ENCODE measurements at regions not wholly inside any gene's neighbourhood (a gene's known extent, or its start where the extent isn't known, plus 50 kb on each side); places are given as distances from the start of the nearest gene placed in this dataset.
"Not testable (repeated sequence)": the region's sequence is repeated elsewhere in the genome, so short reads cannot be mapped to it uniquely, and the experiment has no call there.

DNA sequence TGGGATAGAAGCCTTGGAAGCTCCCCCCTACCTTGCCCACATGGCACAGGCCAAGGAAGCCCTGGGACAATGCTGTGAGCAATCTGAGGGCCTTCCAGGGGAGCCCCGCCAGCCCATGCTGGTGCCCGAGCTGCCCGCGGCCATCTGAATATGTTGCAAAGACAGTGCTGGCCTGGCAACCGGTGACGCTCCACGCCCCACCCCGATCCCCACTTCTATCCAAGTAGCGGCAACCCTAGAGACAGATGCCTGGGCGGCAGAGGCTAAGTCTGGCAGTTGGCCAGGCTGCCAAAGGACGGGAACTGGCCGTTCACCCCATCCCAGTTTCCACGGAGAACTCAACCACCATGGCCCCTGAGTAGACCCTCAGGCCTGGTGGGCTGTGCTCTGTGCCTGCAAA is 1214.9 kb downstream of the FOXD4L5 start:
- H3K36me3 Mint-ChIP-seq (ENCODE audit: low read depth); H3K27me3 ChIP-seq (ENCODE audit: control insufficient read depth, insufficient read depth, low read length, poor library complexity, severe bottlenecking); H3K9me3 ChIP-seq (ENCODE audit: control insufficient read depth, low read length); H3K4me3 ChIP-seq (ENCODE audit: low read length); H3K27me3 Mint-ChIP-seq (ENCODE audit: insufficient read depth); H3K27ac Mint-ChIP-seq; H3K4me1 ChIP-seq (ENCODE audit: control insufficient read depth, insufficient read depth, low read length); DNase-seq; H3K27ac ChIP-seq (ENCODE audit: low read depth, low read length); H3K9ac ChIP-seq (ENCODE audit: extremely low read depth, low read length, poor library complexity, severe bottlenecking); H3K36me3 ChIP-seq (ENCODE audit: control insufficient read depth, insufficient read depth, low read length); H3K4me1 Mint-ChIP-seq; H3K4me3 Mint-ChIP-seq: not testable (repeated sequence)
- WGBS, 2 experiments (ENCODE audit: insufficient coverage in 1 of 2, insufficient read length in 1 of 2): 82 to 91% methylated on average over 6 to 13 of the region's 13 CpGs
- peaks cover 50% of the 10 kb centered on the region for H3K9me3 Mint-ChIP-seq

DNA sequence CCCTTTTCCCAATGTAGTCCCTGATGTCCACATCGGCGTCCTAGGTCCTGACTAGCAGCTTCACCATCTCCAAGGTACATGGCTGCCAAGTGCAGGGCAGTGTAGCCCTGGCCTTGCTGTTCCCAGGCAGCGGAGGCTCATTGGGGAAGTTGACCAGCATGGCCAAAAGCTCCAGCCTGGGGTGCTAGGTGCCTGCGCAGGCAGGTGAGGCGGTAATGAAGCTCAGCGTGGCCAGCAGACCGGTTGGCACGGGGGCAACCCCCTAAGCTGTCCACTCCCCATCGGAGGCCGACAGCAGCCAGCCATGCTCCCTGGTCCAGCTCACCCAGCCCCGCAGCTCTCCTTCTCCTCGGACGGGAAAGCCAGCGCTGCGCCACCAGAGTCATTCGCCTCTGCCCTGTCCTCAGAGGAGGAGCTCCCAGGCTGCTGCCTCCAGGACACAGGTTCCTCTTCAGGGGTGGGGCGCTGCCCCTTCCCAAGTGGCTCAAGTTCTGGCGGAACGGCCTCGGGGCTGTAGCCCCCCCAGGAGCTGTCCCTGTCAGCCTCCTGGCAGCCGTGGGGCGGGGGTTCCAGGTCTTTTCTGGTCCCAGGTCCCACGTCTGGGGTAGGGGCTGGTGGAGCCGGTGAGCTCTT is 1218.2 kb downstream of the FOXD4L5 start:
- 86% methylated on average over 10 to 24 of the region's 24 CpGs for WGBS, 2 experiments (ENCODE audit: insufficient coverage in 1 of 2, insufficient read length in 1 of 2)
- Mint-ChIP-seq H3K4me3 (no peak overlapping the region), H3K4me1 (no peaks in the 10 kb centered on the region), H3K27me3 (ENCODE audit: insufficient read depth) (no peaks in the 10 kb centered on the region), H3K9me3 (peaks cover 60% of the 10 kb centered on the region), H3K36me3 (ENCODE audit: low read depth) (no peaks in the 10 kb centered on the region), H3K27ac (no peak overlapping the region)
- Histone ChIP-seq H3K36me3 (ENCODE audit: control insufficient read depth, insufficient read depth, low read length) (no peaks in the 10 kb centered on the region), H3K27me3 (ENCODE audit: control insufficient read depth, insufficient read depth, low read length, poor library complexity, severe bottlenecking) (no peaks in the 10 kb centered on the region), H3K9ac (ENCODE audit: extremely low read depth, low read length, poor library complexity, severe bottlenecking) (no peak overlapping the region), H3K4me1 (ENCODE audit: control insufficient read depth, insufficient read depth, low read length) (no peaks in the 10 kb centered on the region), H3K27ac (ENCODE audit: low read depth, low read length) (no peak overlapping the region), H3K4me3 (ENCODE audit: low read length) (no peak overlapping the region), H3K9me3 (ENCODE audit: control insufficient read depth, low read length) (no peaks in the 10 kb centered on the region)
- TF ChIP-seq, protein P1, sequence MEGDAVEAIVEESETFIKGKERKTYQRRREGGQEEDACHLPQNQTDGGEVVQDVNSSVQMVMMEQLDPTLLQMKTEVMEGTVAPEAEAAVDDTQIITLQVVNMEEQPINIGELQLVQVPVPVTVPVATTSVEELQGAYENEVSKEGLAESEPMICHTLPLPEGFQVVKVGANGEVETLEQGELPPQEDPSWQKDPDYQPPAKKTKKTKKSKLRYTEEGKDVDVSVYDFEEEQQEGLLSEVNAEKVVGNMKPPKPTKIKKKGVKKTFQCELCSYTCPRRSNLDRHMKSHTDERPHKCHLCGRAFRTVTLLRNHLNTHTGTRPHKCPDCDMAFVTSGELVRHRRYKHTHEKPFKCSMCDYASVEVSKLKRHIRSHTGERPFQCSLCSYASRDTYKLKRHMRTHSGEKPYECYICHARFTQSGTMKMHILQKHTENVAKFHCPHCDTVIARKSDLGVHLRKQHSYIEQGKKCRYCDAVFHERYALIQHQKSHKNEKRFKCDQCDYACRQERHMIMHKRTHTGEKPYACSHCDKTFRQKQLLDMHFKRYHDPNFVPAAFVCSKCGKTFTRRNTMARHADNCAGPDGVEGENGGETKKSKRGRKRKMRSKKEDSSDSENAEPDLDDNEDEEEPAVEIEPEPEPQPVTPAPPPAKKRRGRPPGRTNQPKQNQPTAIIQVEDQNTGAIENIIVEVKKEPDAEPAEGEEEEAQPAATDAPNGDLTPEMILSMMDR (conservative IDR thresholded peaks at IDR 0.05): no peak
- no peak for DNase-seq

DNA sequence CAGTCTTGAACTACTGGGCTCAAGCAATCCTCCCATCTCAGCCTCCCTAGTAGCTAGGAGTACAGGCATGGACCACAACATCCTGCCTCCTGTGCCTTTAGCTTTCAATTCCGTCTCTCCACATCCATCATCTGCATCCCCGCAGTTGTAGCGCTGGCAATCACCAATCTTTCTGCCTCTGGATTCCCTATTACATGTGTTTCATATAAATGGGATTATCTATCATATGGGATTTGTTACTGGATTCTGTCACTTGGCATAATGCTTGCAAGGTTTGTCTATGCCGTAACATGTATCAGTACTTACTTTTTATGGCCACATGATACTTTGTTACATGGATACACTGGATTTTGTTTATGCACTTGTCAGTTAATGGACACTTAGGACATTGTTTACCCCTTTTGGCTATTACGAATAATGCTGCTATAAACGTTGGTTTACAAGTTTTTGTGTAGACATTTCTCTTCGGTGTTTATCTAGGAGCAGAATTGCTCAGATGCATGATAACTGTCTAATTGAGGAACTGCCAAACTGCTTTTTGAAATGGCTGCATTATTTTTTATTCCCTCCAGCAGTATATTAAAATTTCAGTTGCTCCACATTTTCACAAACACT is 1223.9 kb downstream of the FOXD4L5 start:
- Histone ChIP-seq H3K27ac (ENCODE audit: low read depth, low read length) (no peak overlapping the region), H3K27me3 (ENCODE audit: control insufficient read depth, insufficient read depth, low read length, poor library complexity, severe bottlenecking) (no peaks in the 10 kb centered on the region), H3K9me3 (ENCODE audit: control insufficient read depth, low read length) (peaks cover 29% of the 10 kb centered on the region), H3K9ac (ENCODE audit: extremely low read depth, low read length, poor library complexity, severe bottlenecking) (no peak overlapping the region), H3K4me3 (ENCODE audit: low read length) (no peak overlapping the region), H3K36me3 (ENCODE audit: control insufficient read depth, insufficient read depth, low read length) (no peaks in the 10 kb centered on the region), H3K4me1 (ENCODE audit: control insufficient read depth, insufficient read depth, low read length) (no peaks in the 10 kb centered on the region)
- no peak for DNase-seq
- no peaks in the 10 kb centered on the region for H3K36me3 Mint-ChIP-seq (ENCODE audit: low read depth)
- 82 to 91% methylated on average over 3 to 7 of the region's 7 CpGs for WGBS, 2 experiments (ENCODE audit: insufficient coverage in 1 of 2, insufficient read length in 1 of 2)
- no peaks in the 10 kb centered on the region for H3K27me3 Mint-ChIP-seq (ENCODE audit: insufficient read depth)
- no peak overlapping the region for H3K27ac Mint-ChIP-seq
- no peak overlapping the region for H3K4me3 Mint-ChIP-seq
- TF ChIP-seq, protein P1 (conservative IDR thresholded peaks at IDR 0.05): no peak
- peaks cover 66% of the 10 kb centered on the region for H3K9me3 Mint-ChIP-seq
- H3K4me1 Mint-ChIP-seq: no peaks in the 10 kb centered on the region

DNA sequence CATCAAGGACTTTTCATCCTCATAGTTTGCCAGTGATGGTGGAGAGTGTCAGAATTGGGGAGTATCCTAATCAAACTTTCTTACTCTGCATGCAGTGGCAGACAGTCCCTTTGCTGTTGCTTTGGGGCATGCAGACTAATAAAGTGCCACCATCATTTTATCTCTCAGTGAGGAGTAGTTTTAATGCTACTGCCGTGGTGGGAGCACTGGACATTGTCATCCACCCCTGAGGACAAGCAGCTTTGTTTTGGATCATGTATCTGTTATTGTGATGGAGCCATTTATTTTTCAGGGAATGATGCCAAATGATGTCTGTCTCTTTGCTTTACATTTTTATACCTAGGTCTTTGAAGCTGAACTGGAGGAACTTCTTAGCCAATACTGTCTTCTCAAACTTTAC is 1226.9 kb downstream of the FOXD4L5 start:
- H3K9me3 ChIP-seq (ENCODE audit: control insufficient read depth, low read length): peaks cover 29% of the 10 kb centered on the region
- not testable (repeated sequence) for H3K27me3 Mint-ChIP-seq (ENCODE audit: insufficient read depth); H3K9ac ChIP-seq (ENCODE audit: extremely low read depth, low read length, poor library complexity, severe bottlenecking); H3K4me3 Mint-ChIP-seq; H3K4me1 Mint-ChIP-seq; H3K27ac ChIP-seq (ENCODE audit: low read depth, low read length); H3K36me3 ChIP-seq (ENCODE audit: control insufficient read depth, insufficient read depth, low read length); H3K27me3 ChIP-seq (ENCODE audit: control insufficient read depth, insufficient read depth, low read length, poor library complexity, severe bottlenecking); H3K4me3 ChIP-seq (ENCODE audit: low read length); DNase-seq; H3K36me3 Mint-ChIP-seq (ENCODE audit: low read depth); H3K27ac Mint-ChIP-seq; H3K4me1 ChIP-seq (ENCODE audit: control insufficient read depth, insufficient read depth, low read length)
- 78% methylated on average over 1 of the region's 1 CpG; no CpG with 5 or more reads in 1 of the 2 experiments for WGBS, 2 experiments (ENCODE audit: insufficient coverage in 1 of 2, insufficient read length in 1 of 2)
- peaks cover 66% of the 10 kb centered on the region for H3K9me3 Mint-ChIP-seq

Measured in endodermal cell (in vitro differentiated cells).